Suprapubic skin (tissue), 4 donors: ENCODE measurements at regions not wholly inside any gene's neighbourhood (a gene's known extent, or its start where the extent isn't known, plus 50 kb on each side); places are given as distances from the start of the nearest gene placed in this dataset.

Experiments used
- CTCF ChIP-seq, 2 donors: fragments of 200-600 bp in 1 of 2; fragments of 450-650 bp in 1 of 2; sonication (generic) in 1 of 2; IDR thresholded peaks; one replicate each; pipeline ENCODE4 v1.5.1; 2016 to 2019; ENCODE audit warnings: antibody characterized with exemption in 2 of 2, mild to moderate bottlenecking in 1 of 2, moderate library complexity in 1 of 2
- EP300 ChIP-seq: sonication (generic); formaldehyde crosslinking; IDR thresholded peaks from one replicate; pipeline ENCODE4 v1.6.1; 2017; ENCODE audit warnings: antibody characterized with exemption
- POLR2A ChIP-seq, 2 donors: fragments of 450-650 bp; IDR thresholded peaks; one replicate each; pipeline ENCODE4 v1.6.1; 2017; ENCODE audit warnings: antibody characterized with exemption in 2 of 2, mild to moderate bottlenecking in 2 of 2, moderate library complexity in 2 of 2
- POLR2AphosphoS5 ChIP-seq, 3 donors: sonication (generic); formaldehyde crosslinking; IDR thresholded peaks; one replicate each; pipeline ENCODE4 v1.6.1; 2017; ENCODE audit warnings: antibody characterized with exemption in 3 of 3

GRCh38 chr15:96505014-96505413 lies 174.5 kb downstream of the NR2F2 start:
- no peak for TF ChIP-seq CTCF (IDR thresholded peaks at IDR 0.05)
- TF ChIP-seq POLR2A (IDR thresholded peaks at IDR 0.05): no peak
- TF ChIP-seq EP300: no peak
- no peak for TF ChIP-seq POLR2AphosphoS5 (IDR thresholded peaks at IDR 0.05)
